ENCODE measurements at regions not wholly inside any gene's neighbourhood (a gene's known extent, or its start where the extent isn't known, plus 50 kb on each side); places are given as distances from the start of the nearest gene placed in this dataset.

GRCh38 chr3:146770301-146770700 lies 165.2 kb upstream of the PLSCR5 start:
- Mint-ChIP-seq H3K4me1 (no peaks in the 10 kb centered on the region), H3K4me3 (no peak overlapping the region), H3K27me3 (ENCODE audit: low read depth) (no peaks in the 10 kb centered on the region), H3K36me3 (ENCODE audit: low read depth) (no peaks in the 10 kb centered on the region), H3K27ac (no peak overlapping the region), H3K9me3 (peaks cover 11% of the 10 kb centered on the region)
- TF ChIP-seq CTCF (IDR thresholded peaks at IDR 0.05; ENCODE audit: unreplicated experiment in 3 of 3), result no peak

GRCh38 chr3:146757759-146758158 lies 152.6 kb upstream of the PLSCR5 start:
- H3K4me1 Mint-ChIP-seq, result no peaks in the 10 kb centered on the region
- no peak overlapping the region for H3K4me3 Mint-ChIP-seq

GRCh38 chr3:146750196-146750595 lies 145.1 kb upstream of the PLSCR5 start:
- Mint-ChIP-seq H3K4me1 (peaks cover 19% of the 10 kb centered on the region), H3K36me3 (ENCODE audit: low read depth) (no peaks in the 10 kb centered on the region), H3K4me3 (no peak overlapping the region), H3K9me3 (peaks cover 15% of the 10 kb centered on the region), H3K27me3 (ENCODE audit: low read depth) (no peaks in the 10 kb centered on the region), H3K27ac (no peak overlapping the region)
- no peak for TF ChIP-seq CTCF (IDR thresholded peaks at IDR 0.05; ENCODE audit: unreplicated experiment in 3 of 3)

More at GRCh38 chr3:146757759-146758158, 152.6 kb upstream of the PLSCR5 start:
- no peaks in the 10 kb centered on the region for H3K36me3 Mint-ChIP-seq (ENCODE audit: low read depth)
- H3K27me3 Mint-ChIP-seq (ENCODE audit: low read depth), result no peaks in the 10 kb centered on the region
- no peak overlapping the region for H3K27ac Mint-ChIP-seq
- TF ChIP-seq CTCF (IDR thresholded peaks at IDR 0.05; ENCODE audit: unreplicated experiment in 3 of 3), result no peak
- H3K9me3 Mint-ChIP-seq, result no peaks in the 10 kb centered on the region

- Mint-ChIP-seq H3K4me3 (no peak overlapping the region), H3K36me3 (ENCODE audit: low read depth) (no peaks in the 10 kb centered on the region), H3K4me1 (peaks cover 19% of the 10 kb centered on the region), H3K9me3 (peaks cover 15% of the 10 kb centered on the region), H3K27ac (peak overlapping the region; percentile 26 to 51 (median 27)), H3K27me3 (ENCODE audit: low read depth) (no peaks in the 10 kb centered on the region)
- peak; percentile 31 to 36 (median 34) for TF ChIP-seq CTCF (IDR thresholded peaks at IDR 0.05; ENCODE audit: unreplicated experiment in 3 of 3)
These were observed 142.8 kb upstream of the PLSCR5 start for GRCh38 chr3:146747928-146748327.

GRCh38 chr3:146747051-146747450 lies 141.9 kb upstream of the PLSCR5 start:
- Mint-ChIP-seq H3K27ac (no peak overlapping the region), H3K27me3 (ENCODE audit: low read depth) (no peaks in the 10 kb centered on the region), H3K9me3 (peaks cover 9% of the 10 kb centered on the region), H3K4me1 (peaks cover 19% of the 10 kb centered on the region), H3K36me3 (ENCODE audit: low read depth) (no peaks in the 10 kb centered on the region), H3K4me3 (no peak overlapping the region)
- TF ChIP-seq CTCF (IDR thresholded peaks at IDR 0.05; ENCODE audit: unreplicated experiment in 3 of 3), result no peak

GRCh38 chr3:146746190-146746589 lies 141.0 kb upstream of the PLSCR5 start:
- peaks cover 2% of the 10 kb centered on the region for H3K9me3 Mint-ChIP-seq
- no peak for TF ChIP-seq CTCF (IDR thresholded peaks at IDR 0.05; ENCODE audit: unreplicated experiment in 3 of 3)
- H3K36me3 Mint-ChIP-seq (ENCODE audit: low read depth), result no peaks in the 10 kb centered on the region
- H3K27me3 Mint-ChIP-seq (ENCODE audit: low read depth), result no peaks in the 10 kb centered on the region
- H3K4me3 Mint-ChIP-seq, result no peak overlapping the region
- no peak overlapping the region for H3K27ac Mint-ChIP-seq
- H3K4me1 Mint-ChIP-seq, result peaks cover 19% of the 10 kb centered on the region
